ENCODE measurements at regions not wholly inside any gene's neighbourhood (a gene's known extent, or its start where the extent isn't known, plus 50 kb on each side); places are given as distances from the start of the nearest gene placed in this dataset.

DNA sequence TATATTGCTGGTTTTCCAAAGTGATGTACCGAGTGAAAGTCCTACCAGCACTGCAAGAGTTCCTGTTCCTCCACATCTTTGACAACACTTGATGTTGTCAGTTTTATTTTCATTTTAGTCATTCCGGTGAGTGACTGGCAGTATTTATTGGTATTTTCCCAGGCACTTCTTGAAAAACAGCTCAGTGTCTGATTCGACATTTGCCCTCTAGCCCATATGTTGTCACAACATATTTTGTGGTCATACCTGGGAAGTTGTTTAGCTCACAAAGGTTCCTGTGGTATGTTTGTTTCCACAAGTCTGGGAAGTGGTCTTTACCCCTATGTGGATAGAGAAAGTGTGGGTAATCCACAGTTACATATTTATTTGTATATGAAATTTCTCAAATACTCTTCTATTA is 463.6 kb downstream of the HAPSTR1 start:
- TF ChIP-seq EZH2 (IDR thresholded peaks at IDR 0.05; ENCODE audit: borderline replicate concordance, low read depth, low read length, severe bottlenecking), result no peak
- TF ChIP-seq, protein P1, sequence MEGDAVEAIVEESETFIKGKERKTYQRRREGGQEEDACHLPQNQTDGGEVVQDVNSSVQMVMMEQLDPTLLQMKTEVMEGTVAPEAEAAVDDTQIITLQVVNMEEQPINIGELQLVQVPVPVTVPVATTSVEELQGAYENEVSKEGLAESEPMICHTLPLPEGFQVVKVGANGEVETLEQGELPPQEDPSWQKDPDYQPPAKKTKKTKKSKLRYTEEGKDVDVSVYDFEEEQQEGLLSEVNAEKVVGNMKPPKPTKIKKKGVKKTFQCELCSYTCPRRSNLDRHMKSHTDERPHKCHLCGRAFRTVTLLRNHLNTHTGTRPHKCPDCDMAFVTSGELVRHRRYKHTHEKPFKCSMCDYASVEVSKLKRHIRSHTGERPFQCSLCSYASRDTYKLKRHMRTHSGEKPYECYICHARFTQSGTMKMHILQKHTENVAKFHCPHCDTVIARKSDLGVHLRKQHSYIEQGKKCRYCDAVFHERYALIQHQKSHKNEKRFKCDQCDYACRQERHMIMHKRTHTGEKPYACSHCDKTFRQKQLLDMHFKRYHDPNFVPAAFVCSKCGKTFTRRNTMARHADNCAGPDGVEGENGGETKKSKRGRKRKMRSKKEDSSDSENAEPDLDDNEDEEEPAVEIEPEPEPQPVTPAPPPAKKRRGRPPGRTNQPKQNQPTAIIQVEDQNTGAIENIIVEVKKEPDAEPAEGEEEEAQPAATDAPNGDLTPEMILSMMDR (IDR thresholded peaks at IDR 0.05; ENCODE audit: borderline replicate concordance, extremely low read depth, low read length, poor library complexity, severe bottlenecking), result no peak

Data from DND-41 (cell line).